Left colon (tissue), 2 donors: ENCODE measurements at regions not wholly inside any gene's neighbourhood (a gene's known extent, or its start where the extent isn't known, plus 50 kb on each side); places are given as distances from the start of the nearest gene placed in this dataset.
"Not testable (repeated sequence)": the region's sequence is repeated elsewhere in the genome, so short reads cannot be mapped to it uniquely, and the experiment has no call there.

Experiments
- ATAC-seq: fragments of 200-7000 bp; cut with Tn5 transposase; one replicate; pipeline ENCODE4 v1.9.1; 2020; ENCODE audit warnings: mild to moderate bottlenecking, moderate library complexity
- DNase-seq, 2 donors: peaks; one replicate each; pipeline ENCODE4 v3.0.0-alpha.2; 2020
- intact Hi-C, 2 donors: fragments of 100-400 bp; cut with DNase I in 1 of 2; cut with micrococcal nuclease in 1 of 2; formaldehyde crosslinking; loops; one replicate each; pipeline versions ENCODE4 v1.11.2 to v1.14.0; 2022; cut with DNase I, micrococcal nuclease
- donor health status: DM: no; HTN: no; CAD: no.
- donor health status: DM: yes; HTN: yes; CAD: no.

GRCh38 chr20:4454111-4454510 lies 205.0 kb upstream of the ADRA1D start:
- DNase-seq (no peak), ATAC-seq (no peak)
- intact Hi-C loops: no loop called here

- ATAC-seq: no peak
- DNase-seq: no peak
- intact Hi-C loops: no loop called here
Measured at GRCh38 chr20:4453359-4453758, 204.3 kb upstream of the ADRA1D start.

- DNase-seq: no peak
- intact Hi-C loops: no loop called here
- ATAC-seq: no peak
Measured at GRCh38 chr20:4451487-4452081, 202.5 kb upstream of the ADRA1D start.

GRCh38 chr20:4449957-4450715 lies 201.0 kb upstream of the ADRA1D start:
- no peak for ATAC-seq
- DNase-seq: no peak
- intact Hi-C loops: no loop called here

- DNase-seq (no peak), ATAC-seq (no peak)
- intact Hi-C loops: no loop called here
Measured at GRCh38 chr20:4445784-4446183, 196.7 kb upstream of the ADRA1D start.

GRCh38 chr20:4445331-4445730 lies 196.2 kb upstream of the ADRA1D start:
- no peak for ATAC-seq
- no peak for DNase-seq
- intact Hi-C loops: no loop called here

GRCh38 chr20:4444404-4444803 lies 195.3 kb upstream of the ADRA1D start:
- intact Hi-C loops: no loop called here
- no peak for DNase-seq
- no peak for ATAC-seq

- ATAC-seq (no peak), DNase-seq (no peak)
- intact Hi-C loops: no loop called here
Measured at GRCh38 chr20:4443016-4443415, 193.9 kb upstream of the ADRA1D start.

GRCh38 chr20:4441871-4442270 lies 192.8 kb upstream of the ADRA1D start:
- intact Hi-C loops: no loop called here
- DNase-seq: no peak
- no peak for ATAC-seq

- ATAC-seq: no peak
- no peak for DNase-seq
- intact Hi-C loops: no loop called here
Measured at GRCh38 chr20:4441191-4441590, 192.1 kb upstream of the ADRA1D start.

GRCh38 chr20:4439461-4439860 lies 190.4 kb upstream of the ADRA1D start:
- intact Hi-C loops: no loop called here
- DNase-seq: no peak
- no peak for ATAC-seq

- ATAC-seq: no peak
- intact Hi-C loops: no loop called here
- no peak for DNase-seq
Measured at GRCh38 chr20:4437131-4437530, 188.0 kb upstream of the ADRA1D start.

GRCh38 chr20:4435671-4436455 lies 186.8 kb upstream of the ADRA1D start:
- ATAC-seq (no peak), DNase-seq (no peak)
- intact Hi-C loops: no loop called here

GRCh38 chr20:4435225-4435624 lies 186.1 kb upstream of the ADRA1D start:
- DNase-seq (no peak), ATAC-seq (no peak)
- intact Hi-C loops: no loop called here

- DNase-seq: no peak
- intact Hi-C loops: no loop called here
- no peak for ATAC-seq
Measured at GRCh38 chr20:4434681-4435080, 185.6 kb upstream of the ADRA1D start.

GRCh38 chr20:4431446-4431845 lies 182.4 kb upstream of the ADRA1D start:
- DNase-seq (no peak), ATAC-seq (no peak)
- intact Hi-C loops: no loop called here

GRCh38 chr20:4430826-4431225 lies 181.7 kb upstream of the ADRA1D start:
- intact Hi-C loops, ATAC-seq, DNase-seq: not testable (repeated sequence)

- no peak for DNase-seq
- intact Hi-C loops: no loop called here
- no peak for ATAC-seq
Measured at GRCh38 chr20:4427940-4428586, 179.0 kb upstream of the ADRA1D start.

GRCh38 chr20:4418141-4418540 lies 169.1 kb upstream of the ADRA1D start:
- intact Hi-C loops: no loop called here
- ATAC-seq (no peak), DNase-seq (no peak)

GRCh38 chr20:4415281-4415680 lies 166.2 kb upstream of the ADRA1D start:
- no peak for ATAC-seq
- intact Hi-C loops: no loop called here
- no peak for DNase-seq
